GM18873 (cell line): ENCODE measurements at regions not wholly inside any gene's neighbourhood (a gene's known extent, or its start where the extent isn't known, plus 50 kb on each side); places are given as distances from the start of the nearest gene placed in this dataset.

Source experiments
- ATAC-seq: cut with Tn5 transposase; IDR thresholded peaks from one replicate; pipeline ENCODE4 v1.9.1; 2021; ENCODE audit warnings: mild to moderate bottlenecking, moderate library complexity, moderate number of reproducible peaks; ENCODE audit not compliant: unreplicated experiment, low FRiP score

DNA sequence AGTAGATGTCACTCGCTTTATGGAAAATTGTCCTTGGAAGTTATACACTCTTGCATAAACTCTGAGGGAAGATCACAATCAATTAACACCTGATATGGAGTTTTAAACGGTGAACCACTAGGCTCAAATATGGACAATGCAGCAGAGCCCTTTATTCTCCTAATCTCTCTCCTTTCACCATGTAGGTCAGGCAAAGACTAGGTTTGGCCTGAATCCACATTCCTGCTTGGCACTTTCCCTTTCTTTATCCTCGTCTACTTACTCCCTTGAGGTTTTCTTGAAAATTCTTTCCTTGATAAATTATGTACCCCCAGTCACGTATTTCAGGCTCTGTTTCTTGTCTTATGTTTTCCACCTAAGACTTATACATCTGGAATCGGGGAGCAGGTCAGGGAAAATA is 751.7 kb downstream of the DACH1 start:
- ATAC-seq, result no peak

- ATAC-seq, result no peak
These were observed 770.6 kb downstream of the DACH1 start for GRCh38 chr13:71096421-71096820.

- ATAC-seq, result no peak
These were observed 776.0 kb downstream of the DACH1 start for GRCh38 chr13:71090990-71091389.

DNA sequence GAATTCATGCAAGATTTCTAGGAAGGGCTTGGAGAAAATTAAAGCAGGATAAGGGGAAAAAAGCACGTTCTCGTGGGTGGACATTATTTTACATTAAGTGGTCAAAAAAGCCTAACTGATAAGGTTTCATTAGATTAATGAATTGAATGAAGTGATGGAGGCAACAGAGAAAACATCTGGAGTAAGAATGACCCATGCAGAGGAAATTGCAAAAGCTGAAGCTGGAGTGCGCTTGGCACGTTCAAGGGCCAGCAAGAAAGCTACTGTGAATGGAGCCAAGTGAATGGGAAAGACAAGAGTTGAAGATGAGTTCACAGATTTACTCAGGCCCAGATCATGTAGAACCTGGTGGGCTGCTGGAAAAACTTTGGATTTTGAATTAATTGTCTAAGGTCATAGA is 777.9 kb downstream of the DACH1 start:
- ATAC-seq, result no peak

DNA sequence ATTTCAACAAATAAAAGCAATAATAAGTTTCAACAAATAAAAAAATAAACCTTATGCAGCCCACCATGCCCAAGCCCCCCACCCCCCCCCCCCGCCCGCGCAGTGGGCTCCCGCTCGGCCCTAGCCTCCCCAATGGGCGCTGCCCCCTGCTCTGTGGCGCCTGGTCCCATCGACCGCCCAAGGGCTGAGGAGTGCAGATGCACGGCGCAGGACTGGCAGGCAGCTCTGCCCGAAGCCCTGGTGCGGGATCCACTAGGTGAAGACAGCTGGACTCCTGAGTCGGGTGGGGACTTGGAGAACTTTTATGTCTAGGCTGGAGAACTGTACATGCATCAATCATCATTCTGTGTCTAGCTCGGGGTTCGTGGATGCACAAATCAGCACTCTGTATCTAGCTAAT is 779.6 kb downstream of the DACH1 start:
- ATAC-seq, result no peak

- ATAC-seq, result no peak
These were observed 780.0 kb downstream of the DACH1 start for GRCh38 chr13:71087006-71087405.

- ATAC-seq, result no peak
These were observed 784.4 kb downstream of the DACH1 start for GRCh38 chr13:71082631-71083030.

DNA sequence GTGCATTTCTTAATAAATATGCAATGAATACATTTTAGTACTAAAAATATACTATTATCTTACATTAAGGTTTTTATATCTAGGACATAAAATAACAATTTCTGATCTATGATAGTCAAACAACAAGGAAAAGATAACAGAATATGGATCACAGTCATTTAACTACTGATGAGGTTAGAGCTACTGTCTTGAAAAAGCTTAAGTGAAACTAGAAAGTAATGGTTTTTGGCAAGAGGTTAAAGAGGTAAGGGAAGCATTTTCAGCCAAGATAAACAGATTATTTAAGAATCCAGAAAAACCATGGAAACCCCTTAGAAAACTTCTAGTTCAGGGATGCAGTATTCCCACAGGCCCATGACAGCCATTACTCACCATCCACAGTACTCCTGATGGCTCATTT is 787.4 kb downstream of the DACH1 start:
- ATAC-seq, result no peak

DNA sequence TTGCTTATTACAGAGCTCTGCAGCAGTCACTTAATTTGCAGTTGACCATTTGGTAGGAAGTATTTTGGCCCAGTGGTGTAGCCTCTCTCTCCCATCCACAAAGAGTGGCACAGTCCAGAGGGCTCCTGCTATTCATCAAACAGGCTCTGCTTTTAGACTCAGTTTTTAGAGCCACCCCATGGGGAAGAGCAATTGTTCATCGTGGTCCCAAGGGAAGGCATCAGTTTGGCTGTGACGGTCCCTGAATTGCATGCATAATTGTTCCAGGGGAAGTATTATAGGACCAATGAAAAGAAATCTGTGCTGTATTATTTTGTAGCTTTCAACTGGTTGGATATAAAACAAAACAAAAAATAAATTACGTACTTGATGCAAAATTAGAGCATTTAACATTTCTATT is 799.0 kb downstream of the DACH1 start:
- ATAC-seq, result no peak

GRCh38 chr13:71067165-71067815 is 799.7 kb downstream of the DACH1 start:
- no peak for ATAC-seq

DNA sequence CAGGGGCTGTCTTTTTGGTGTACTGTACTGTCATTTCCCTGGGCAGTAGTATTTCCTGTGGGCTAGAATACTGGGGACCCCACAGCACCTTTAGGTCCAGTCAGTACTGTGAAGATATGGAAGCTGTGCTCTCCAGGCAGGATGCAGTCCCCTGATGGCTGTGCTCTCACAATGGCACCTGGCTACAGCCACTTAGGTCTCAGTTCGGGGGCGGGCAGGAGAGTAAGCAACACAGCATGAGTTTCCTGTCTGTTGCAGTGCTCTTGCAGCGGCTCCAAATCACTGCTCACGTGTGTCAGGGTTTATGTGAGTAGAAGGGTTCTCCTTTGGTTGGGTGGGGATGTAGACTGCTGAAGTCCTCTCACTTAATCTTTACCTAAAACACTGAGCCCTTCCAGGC is 810.4 kb downstream of the DACH1 start:
- no peak for ATAC-seq

DNA sequence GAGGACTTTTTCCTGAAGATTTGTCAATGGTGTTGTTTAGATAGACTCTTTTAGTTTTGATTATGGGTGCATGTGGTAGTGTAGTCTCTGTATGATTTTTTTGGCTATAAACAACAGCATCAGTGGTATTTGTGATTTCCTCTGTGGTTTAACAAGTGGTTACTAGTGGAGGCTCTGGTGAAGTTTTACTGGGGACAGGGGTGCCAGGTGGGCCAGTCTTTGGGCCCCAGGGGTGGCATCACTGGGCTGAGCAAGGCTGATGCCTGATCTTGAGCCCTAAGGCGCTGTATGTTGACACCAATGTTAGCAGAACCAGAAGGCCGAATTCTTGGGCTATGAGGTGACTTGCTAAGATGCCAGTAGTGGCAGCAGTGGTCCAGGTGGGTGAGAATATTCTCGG is 811.4 kb downstream of the DACH1 start:
- ATAC-seq, result no peak

DNA sequence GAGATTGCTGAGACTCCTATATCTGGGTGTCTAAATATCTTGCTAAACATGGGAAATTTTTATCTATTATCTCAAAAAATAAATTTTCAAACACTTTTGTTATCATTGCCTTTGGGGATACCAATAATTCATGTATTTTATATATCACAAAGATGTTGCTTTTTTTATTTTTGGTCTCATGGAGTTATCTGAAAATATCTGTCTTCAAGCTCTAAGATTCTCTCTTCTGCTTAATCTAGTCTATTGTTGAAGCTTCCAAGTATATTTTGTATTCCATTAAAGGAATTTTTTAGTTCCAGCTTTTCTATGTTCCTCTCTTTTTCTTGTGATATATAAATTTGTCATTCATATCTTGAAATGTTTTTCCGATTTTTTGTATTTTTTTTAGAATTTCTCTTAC is 812.0 kb downstream of the DACH1 start:
- ATAC-seq, result no peak

GRCh38 chr13:71054358-71054757 is 812.6 kb downstream of the DACH1 start:
- no peak for ATAC-seq

GRCh38 chr13:71051573-71051972 is 815.4 kb downstream of the DACH1 start:
- no peak for ATAC-seq

DNA sequence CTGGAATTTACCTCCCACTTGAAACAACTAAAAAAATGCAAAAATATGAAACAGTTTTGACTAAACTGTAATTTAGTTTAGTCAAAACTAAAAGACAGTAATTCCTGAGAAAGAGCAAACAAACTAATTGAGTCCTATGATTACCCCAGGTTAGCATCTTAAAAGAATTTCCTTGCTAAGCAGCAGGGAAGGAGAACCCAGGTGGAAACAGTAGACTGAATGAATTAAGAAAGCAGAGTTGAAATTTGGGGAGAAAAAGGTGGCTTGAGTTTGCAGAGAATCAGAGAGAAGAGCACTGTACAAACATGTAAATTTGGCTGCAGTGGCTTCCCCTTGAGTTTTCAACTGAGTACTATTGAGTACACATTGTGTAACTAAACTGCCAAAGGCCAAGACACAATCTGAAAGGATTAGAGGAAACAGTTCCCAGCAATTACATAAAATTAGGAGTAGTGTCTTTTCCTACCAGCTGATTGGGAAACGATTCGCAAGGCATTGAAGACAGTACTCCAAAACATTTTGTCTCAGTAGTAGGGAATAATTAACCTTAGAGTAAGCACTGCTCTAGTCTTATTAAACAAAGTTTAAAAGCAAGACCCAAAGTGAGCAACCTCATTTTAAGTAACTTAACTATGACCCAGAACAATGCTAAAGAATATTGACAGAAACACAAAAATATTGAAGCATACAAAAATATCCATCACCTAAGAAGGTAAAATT is 820.5 kb downstream of the DACH1 start:
- no peak for ATAC-seq

- no peak for ATAC-seq
These were observed 821.9 kb downstream of the DACH1 start for GRCh38 chr13:71045101-71045500.

DNA sequence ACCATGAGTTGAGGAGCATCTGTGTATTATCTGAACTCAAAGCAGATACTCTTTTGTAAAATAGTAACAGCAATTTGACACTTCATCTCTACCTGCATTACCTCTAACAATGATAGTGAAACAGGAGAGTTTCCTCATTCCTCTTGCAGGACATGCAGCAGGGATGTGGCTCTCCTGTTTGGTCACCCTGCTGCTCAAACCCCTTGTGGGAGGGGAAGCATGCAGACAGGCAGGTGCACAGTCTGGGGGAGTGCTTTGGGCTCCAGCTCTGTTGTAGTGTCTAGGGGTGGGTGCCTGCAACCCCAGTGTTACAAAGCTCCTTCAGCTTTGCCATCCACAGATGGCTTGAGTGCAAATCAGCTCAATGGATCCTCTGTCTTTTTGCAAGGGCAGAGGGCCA is 827.6 kb downstream of the DACH1 start:
- no peak for ATAC-seq

- no peak for ATAC-seq
These were observed 833.0 kb downstream of the DACH1 start for GRCh38 chr13:71034018-71034417.

DNA sequence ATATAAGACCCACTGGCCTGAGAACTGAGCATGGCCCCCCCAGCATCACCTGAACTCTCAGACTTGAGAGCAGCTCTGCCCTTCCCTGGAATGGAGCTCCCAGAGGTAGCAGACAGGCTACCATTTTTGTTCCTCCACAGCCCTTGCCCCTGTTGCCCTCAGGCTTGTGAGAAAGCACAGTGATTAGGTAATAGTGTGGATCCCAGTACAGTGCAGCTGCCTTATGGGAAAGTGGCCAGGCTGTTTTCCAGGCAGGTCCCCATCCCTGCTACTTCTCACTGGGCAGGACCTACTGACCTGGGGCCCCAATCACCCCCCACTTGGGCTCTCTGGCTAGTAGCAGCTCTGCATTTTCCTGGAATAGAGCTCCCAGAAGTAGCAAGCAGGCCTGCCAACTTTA is 834.0 kb downstream of the DACH1 start:
- no peak for ATAC-seq

DNA sequence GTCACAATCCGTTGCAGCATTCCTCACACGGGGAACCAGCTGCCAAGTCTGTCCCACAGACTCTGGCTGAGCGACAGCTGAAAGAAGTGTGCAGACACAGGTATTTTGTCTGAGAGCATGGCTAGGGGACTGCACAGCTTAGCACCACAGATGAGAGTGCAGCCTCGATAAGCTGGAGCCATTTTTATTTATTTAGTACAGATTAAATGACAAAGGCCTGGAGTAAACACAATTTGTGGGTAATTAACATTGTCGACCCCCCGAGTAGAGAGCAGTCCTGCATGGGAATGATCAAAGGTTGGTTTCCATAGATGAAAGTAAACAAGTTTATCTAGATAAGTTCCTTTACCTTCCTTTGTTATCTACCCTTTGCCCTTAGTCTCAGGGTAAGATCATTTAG is 836.2 kb downstream of the DACH1 start:
- ATAC-seq, result no peak

- ATAC-seq, result no peak
These were observed 838.1 kb downstream of the DACH1 start for GRCh38 chr13:71028884-71029283.
